Fibroblast of the aortic adventitia (primary cell): ENCODE measurements at regions not wholly inside any gene's neighbourhood (a gene's known extent, or its start where the extent isn't known, plus 50 kb on each side); places are given as distances from the start of the nearest gene placed in this dataset.
A peak's percentile ranks its signal among the peaks of the same experiment; 100 is the strongest.

Experiments used
- DNase-seq: peaks from one replicate; pipeline ENCODE4 v3.0.0-alpha.2; 2010; ENCODE audit warnings: low read depth
- H3K4me3 ChIP-seq: 2 replicates; pipeline ENCODE4 v1.5.1; 2011; ENCODE audit warnings: low read depth, mild to moderate bottlenecking, control low read depth, low read length, moderate library complexity
- TF ChIP-seq, protein P1 (sequence below): IDR thresholded peaks from 2 replicates; pipeline ENCODE4 v1.5.1; 2011; ENCODE audit warnings: mild to moderate bottlenecking, low read length, control low read depth, inconsistent platforms; ENCODE audit not compliant: insufficient read depth

DNA sequence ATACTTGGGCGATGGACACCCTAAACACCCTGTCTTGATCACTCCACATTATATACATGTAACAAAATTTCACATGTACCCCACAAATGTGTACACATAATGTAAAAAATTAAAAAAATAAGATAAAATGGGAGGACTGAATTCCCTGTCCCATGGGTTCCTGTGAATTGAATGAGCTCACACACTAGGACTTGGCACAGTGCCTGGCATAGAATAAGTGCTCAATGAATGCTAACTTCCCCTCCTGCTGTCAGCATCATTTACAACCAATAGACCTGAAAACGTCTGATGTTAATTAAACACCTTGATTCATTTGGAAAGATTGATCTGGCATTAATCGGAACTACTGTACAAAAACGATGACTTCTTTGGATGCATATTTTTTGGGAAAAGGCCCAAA, 117.3 kb upstream of the ZNF438 start:
- DNase-seq = peak; percentile 30

DNA sequence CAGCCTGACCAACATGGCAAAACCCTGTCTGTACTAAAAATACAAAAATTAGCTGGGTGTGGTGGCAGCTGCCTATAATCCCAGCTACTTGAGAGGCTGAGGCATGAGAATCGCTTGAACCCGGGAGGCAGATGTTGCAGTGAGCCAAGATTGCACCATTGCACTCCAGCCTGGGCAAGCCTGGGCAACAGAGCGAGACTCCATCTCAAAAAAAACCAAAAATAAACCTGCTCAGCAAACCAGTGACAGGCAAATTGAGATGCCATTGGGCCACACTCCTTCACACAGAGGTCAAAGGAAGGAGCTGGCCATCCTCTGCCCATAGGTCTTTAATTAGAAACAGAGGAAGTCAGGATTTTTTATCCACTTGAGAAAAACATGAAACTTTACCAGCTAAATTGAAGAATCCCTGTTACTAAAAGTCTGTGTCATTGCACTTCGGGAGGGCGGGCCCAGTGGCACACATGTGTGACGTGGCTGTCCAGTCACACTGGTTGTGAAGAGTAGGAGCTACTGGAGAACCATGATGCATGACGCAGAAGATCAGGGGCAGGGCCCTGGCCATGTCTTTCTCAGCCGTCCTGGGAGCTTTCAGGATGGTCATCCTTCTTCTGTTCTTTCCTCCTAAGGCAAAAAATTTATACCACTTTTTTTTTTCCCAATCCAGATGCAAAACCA, 118.3 kb upstream of the ZNF438 start:
- H3K4me3 ChIP-seq = no peak overlapping the region
- TF ChIP-seq, protein P1, sequence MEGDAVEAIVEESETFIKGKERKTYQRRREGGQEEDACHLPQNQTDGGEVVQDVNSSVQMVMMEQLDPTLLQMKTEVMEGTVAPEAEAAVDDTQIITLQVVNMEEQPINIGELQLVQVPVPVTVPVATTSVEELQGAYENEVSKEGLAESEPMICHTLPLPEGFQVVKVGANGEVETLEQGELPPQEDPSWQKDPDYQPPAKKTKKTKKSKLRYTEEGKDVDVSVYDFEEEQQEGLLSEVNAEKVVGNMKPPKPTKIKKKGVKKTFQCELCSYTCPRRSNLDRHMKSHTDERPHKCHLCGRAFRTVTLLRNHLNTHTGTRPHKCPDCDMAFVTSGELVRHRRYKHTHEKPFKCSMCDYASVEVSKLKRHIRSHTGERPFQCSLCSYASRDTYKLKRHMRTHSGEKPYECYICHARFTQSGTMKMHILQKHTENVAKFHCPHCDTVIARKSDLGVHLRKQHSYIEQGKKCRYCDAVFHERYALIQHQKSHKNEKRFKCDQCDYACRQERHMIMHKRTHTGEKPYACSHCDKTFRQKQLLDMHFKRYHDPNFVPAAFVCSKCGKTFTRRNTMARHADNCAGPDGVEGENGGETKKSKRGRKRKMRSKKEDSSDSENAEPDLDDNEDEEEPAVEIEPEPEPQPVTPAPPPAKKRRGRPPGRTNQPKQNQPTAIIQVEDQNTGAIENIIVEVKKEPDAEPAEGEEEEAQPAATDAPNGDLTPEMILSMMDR = no peak
- DNase-seq = no peak

More for the DNA sequence above, 117.3 kb upstream of the ZNF438 start:
- no peak overlapping the region for H3K4me3 ChIP-seq
- TF ChIP-seq, protein P1 = no peak

DNA sequence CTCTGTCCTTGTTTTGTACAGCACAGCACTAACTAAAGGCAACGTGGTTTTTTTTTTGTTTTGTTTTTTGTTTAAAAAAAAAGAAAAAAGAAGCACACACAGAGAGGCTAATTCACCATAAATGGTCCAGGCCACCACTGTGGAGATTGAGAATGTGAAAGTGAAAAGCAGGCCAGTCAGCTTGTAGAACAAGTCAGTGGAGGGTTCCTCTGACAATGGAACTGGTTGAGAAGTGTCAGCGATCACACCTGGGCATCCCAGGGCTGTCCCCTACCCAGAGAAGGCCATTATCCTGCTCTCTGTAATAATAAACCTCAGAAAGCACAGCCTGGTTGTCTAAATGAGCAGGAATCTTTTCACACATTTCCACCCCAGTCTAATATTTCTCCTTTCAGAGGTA, 119.6 kb upstream of the ZNF438 start:
- DNase-seq = no peak
- TF ChIP-seq, protein P1 = no peak
- H3K4me3 ChIP-seq = no peak overlapping the region

DNA sequence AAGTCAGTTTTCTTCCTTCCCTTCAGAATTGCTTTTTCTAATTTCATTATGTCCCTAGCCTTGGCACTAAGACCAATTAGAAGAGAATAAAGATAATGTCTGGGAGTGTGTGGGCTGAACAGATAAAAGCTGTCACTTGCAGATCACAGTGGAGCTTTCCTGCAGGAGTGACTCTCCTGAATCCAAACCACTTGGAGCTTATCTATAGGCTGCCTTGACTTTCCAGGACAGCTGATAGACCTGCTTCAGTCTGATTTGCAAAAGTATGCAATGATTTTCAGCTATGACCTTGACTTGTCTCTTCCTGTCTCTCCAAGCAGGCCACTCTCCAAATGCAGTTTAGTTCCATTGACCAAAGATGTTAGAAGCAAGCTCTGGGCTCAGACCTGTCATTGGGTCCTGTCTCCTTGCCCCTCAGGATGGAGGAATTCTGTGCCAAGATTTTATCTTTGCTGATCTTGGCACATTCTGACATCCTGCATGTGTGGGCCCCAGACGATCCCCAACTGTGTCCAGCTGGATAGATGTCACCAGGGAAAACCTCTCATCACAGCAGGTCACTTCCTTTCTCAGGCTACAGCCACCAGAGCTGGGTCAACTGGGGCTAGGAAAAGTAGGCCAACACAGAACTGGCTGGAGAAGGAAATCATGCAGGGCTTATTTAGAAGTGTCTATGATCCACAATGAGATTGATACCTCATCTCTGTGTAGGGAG, 120.9 kb upstream of the ZNF438 start:
- no peak for DNase-seq
- no peak overlapping the region for H3K4me3 ChIP-seq
- TF ChIP-seq, protein P1 = no peak

DNA sequence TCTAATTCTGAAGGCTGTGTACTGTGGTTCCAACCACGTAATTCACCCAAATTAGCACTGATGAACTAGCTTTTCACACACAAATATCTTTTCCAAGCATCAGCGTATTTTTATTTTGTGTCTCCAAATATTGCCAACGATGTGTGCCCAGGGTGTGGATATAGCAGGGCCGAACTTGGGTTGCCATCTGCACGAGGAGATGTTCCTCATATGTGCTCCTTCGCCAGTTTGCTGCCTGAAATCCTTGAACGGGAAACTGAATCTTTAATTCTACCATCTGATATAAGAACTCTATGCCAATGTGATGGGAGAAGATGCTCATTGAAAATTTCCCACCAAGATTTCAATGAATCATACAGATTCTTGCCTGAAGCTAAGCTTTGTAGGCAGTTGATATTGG, 121.5 kb upstream of the ZNF438 start:
- TF ChIP-seq, protein P1 = no peak
- no peak overlapping the region for H3K4me3 ChIP-seq
- no peak for DNase-seq

DNA sequence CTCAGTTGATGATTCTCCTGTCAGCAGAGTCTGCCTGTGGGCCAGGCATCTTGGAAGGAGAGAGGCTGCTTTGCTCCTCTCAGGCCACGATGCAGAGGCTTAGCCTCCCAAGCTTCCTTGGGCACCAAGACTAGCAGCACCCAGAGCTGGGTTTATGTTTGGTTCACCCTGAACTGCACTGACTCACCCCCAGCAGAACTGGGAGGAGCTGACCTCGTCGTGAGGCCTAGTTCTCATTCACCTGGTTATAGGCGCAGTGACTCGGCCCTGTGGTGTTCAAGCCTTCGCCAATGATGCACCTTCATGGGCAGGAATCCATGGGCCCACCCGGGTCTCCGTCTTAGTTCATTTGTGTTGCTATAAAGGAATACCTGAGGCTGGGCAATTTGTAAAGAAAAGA, 122.0 kb upstream of the ZNF438 start:
- no peak overlapping the region for H3K4me3 ChIP-seq
- DNase-seq = no peak
- TF ChIP-seq, protein P1 = no peak
